Liver (tissue), 8 donors: ENCODE measurements at regions not wholly inside any gene's neighbourhood (a gene's known extent, or its start where the extent isn't known, plus 50 kb on each side); places are given as distances from the start of the nearest gene placed in this dataset.

Experiments
- DNase-seq: peaks from one replicate; pipeline ENCODE4 v3.0.0-alpha.2; 2017; ENCODE audit warnings: low spot score
- H3K27ac ChIP-seq, 2 donors: one replicate each; pipeline ENCODE4 v1.7.0; 2013; ENCODE audit warnings: inconsistent platforms in 2 of 2, low read length in 2 of 2, control low read depth in 1 of 2, low read depth in 1 of 2, mild to moderate bottlenecking in 1 of 2
- H3K27me3 ChIP-seq, 4 donors: one replicate each; pipeline versions ENCODE4 v1.6.1 to v1.7.0; 2013; ENCODE audit warnings: low read length in 3 of 4, inconsistent platforms in 1 of 4, mild to moderate bottlenecking in 1 of 4, moderate library complexity in 1 of 4; ENCODE audit not compliant: control insufficient read depth in 4 of 4, insufficient read depth in 4 of 4
- H3K36me3 ChIP-seq, 4 donors: one replicate each; pipeline versions ENCODE4 v1.6.1 to v1.7.0; 2013; ENCODE audit warnings: low read length in 3 of 4, mild to moderate bottlenecking in 3 of 4, low read depth in 1 of 4, moderate library complexity in 1 of 4; ENCODE audit not compliant: control insufficient read depth in 4 of 4, insufficient read depth in 3 of 4
- H3K4me1 ChIP-seq, 4 donors: one replicate each; pipeline versions ENCODE4 v1.6.1 to v1.7.0; 2013; ENCODE audit warnings: low read length in 3 of 4, mild to moderate bottlenecking in 3 of 4, moderate library complexity in 1 of 4; ENCODE audit not compliant: control insufficient read depth in 4 of 4, insufficient read depth in 4 of 4
- H3K4me3 ChIP-seq, 3 donors: one replicate each; pipeline versions ENCODE4 v1.6.1 to v1.7.0; 2013; ENCODE audit warnings: low read length in 3 of 3, control low read depth in 1 of 3, low read depth in 1 of 3, mild to moderate bottlenecking in 1 of 3
- H3K9ac ChIP-seq, 2 donors: one replicate each; pipeline ENCODE4 v1.7.0; 2013; ENCODE audit warnings: low read length in 2 of 2, mild to moderate bottlenecking in 2 of 2, moderate library complexity in 2 of 2, control low read depth in 1 of 2, low read depth in 1 of 2
- H3K9me3 ChIP-seq, 4 donors: one replicate each; pipeline versions ENCODE4 v1.6.1 to v1.7.0; 2013; ENCODE audit warnings: low read length in 3 of 4; ENCODE audit not compliant: control insufficient read depth in 4 of 4
- ATF3 ChIP-seq: IDR thresholded peaks from 2 replicates; pipeline ENCODE4 v1.6.1; 2016; ENCODE audit warnings: antibody characterized with exemption
- CTCF ChIP-seq: fragments of 150-350 bp; IDR thresholded peaks from 2 replicates; pipeline ENCODE4 v1.5.1; 2017; ENCODE audit warnings: improper control_type of control experiment, low read depth, low read length; ENCODE audit not compliant: missing input control
- EGR1 ChIP-seq, 2 donors: IDR thresholded peaks; 2 replicates each; pipeline ENCODE4 v1.6.1; 2016 to 2018; ENCODE audit warnings: antibody characterized with exemption in 2 of 2, low read depth in 2 of 2
- FOXA1 ChIP-seq: IDR thresholded peaks from 2 replicates; pipeline ENCODE4 v1.6.1; 2016; ENCODE audit warnings: antibody characterized with exemption
- FOXA2 ChIP-seq: IDR thresholded peaks from 2 replicates; pipeline ENCODE4 v1.6.1; 2016; ENCODE audit warnings: antibody characterized with exemption
- GABPA ChIP-seq, 2 donors: IDR thresholded peaks in 1 of 2; conservative IDR thresholded peaks in 1 of 2; 2 replicates each; pipeline ENCODE4 v1.6.1; 2016; ENCODE audit warnings: antibody characterized with exemption in 2 of 2, mild to moderate bottlenecking in 1 of 2, moderate library complexity in 1 of 2
- HNF4A ChIP-seq, 2 donors: conservative IDR thresholded peaks; 2 replicates each; pipeline ENCODE4 v1.6.1; 2016; ENCODE audit warnings: antibody characterized with exemption in 2 of 2, mild to moderate bottlenecking in 2 of 2
- HNF4G ChIP-seq: IDR thresholded peaks from 2 replicates; pipeline ENCODE4 v1.6.1; 2016; ENCODE audit warnings: antibody characterized with exemption
- JUND ChIP-seq, 2 donors: IDR thresholded peaks; 2 replicates each; pipeline ENCODE4 v1.6.1; 2016; ENCODE audit warnings: antibody characterized with exemption in 2 of 2
- MAX ChIP-seq: IDR thresholded peaks from 2 replicates; pipeline ENCODE4 v1.6.1; 2016; ENCODE audit warnings: antibody characterized with exemption
- NR2F2 ChIP-seq: IDR thresholded peaks from 2 replicates; pipeline ENCODE4 v1.6.1; 2016; ENCODE audit warnings: antibody characterized with exemption
- RAD21 ChIP-seq, 2 donors: IDR thresholded peaks; 2 replicates each; pipeline ENCODE4 v1.6.1; 2016; ENCODE audit warnings: antibody characterized with exemption in 2 of 2, mild to moderate bottlenecking in 2 of 2
- REST ChIP-seq: IDR thresholded peaks from 2 replicates; pipeline ENCODE4 v1.6.1; 2016; ENCODE audit warnings: antibody characterized with exemption, mild to moderate bottlenecking
- RXRA ChIP-seq, 2 donors: IDR thresholded peaks; 2 replicates each; pipeline ENCODE4 v1.6.1; 2017 to 2018; ENCODE audit warnings: antibody characterized with exemption in 2 of 2, mild to moderate bottlenecking in 1 of 2
- SP1 ChIP-seq: IDR thresholded peaks from 2 replicates; pipeline ENCODE4 v1.6.1; 2018; ENCODE audit warnings: antibody characterized with exemption, mild to moderate bottlenecking
- TAF1 ChIP-seq: conservative IDR thresholded peaks from 2 replicates; pipeline ENCODE4 v1.6.1; 2016; ENCODE audit warnings: antibody characterized with exemption, mild to moderate bottlenecking
- YY1 ChIP-seq: IDR thresholded peaks from 2 replicates; pipeline ENCODE4 v1.6.1; 2016; ENCODE audit warnings: antibody characterized with exemption, mild to moderate bottlenecking
- ZBTB33 ChIP-seq: IDR thresholded peaks from 2 replicates; pipeline ENCODE4 v1.6.1; 2016; ENCODE audit warnings: antibody characterized with exemption
- WGBS: extraction: QIAGEN DNeasy Blood & Tissue Kit; methylation state at CpG from one replicate; pipeline ENCODE4 v1.1.7; 2013; 5-methylcytosine and 5-hydroxymethylcytosine counted together
- donor health status: healthy.
- donor health status: healthy.
- donor health status: healthy.
- donor health status: healthy.
- donor health status: healthy.

- 81% methylated on average over 13 of the region's 13 CpGs for WGBS
- Histone ChIP-seq H3K27me3 (no peaks in the 10 kb centered on the region), H3K9ac (no peak overlapping the region), H3K4me3 (no peak overlapping the region), H3K9me3 (no peaks in the 10 kb centered on the region), H3K4me1 (peaks cover 3 to 18% (median 14%) of the 10 kb centered on the region in 4 donors), H3K36me3 (no peaks in the 10 kb centered on the region), H3K27ac (no peak overlapping the region)
- no peak for TF ChIP-seq CTCF
- TF ChIP-seq RAD21 (IDR thresholded peaks at IDR 0.05) = no peak
- no peak for TF ChIP-seq ZBTB33
- TF ChIP-seq NR2F2 = no peak
- TF ChIP-seq RXRA (IDR thresholded peaks at IDR 0.05) = no peak
- no peak for TF ChIP-seq EGR1 (IDR thresholded peaks at IDR 0.05; ENCODE audit: low read depth in 2 of 2)
- TF ChIP-seq HNF4A (conservative IDR thresholded peaks at IDR 0.05) = no peak
- no peak for TF ChIP-seq YY1
- TF ChIP-seq FOXA1 = no peak
- no peak for TF ChIP-seq GABPA (IDR thresholded peaks at IDR 0.05 in 1 of 2, conservative IDR thresholded peaks at IDR 0.05 in 1 of 2)
- TF ChIP-seq ATF3 = no peak
- no peak for TF ChIP-seq HNF4G
- no peak for TF ChIP-seq MAX
- TF ChIP-seq JUND (IDR thresholded peaks at IDR 0.05) = no peak
- TF ChIP-seq FOXA2 = no peak
- TF ChIP-seq REST = no peak
- TF ChIP-seq SP1 = no peak
- no peak for TF ChIP-seq TAF1
- DNase-seq = no peak
Measured at GRCh38 chr20:19867940-19868371, 109.9 kb downstream of the RIN2 start.

GRCh38 chr20:19868441-19868840, 110.4 kb downstream of the RIN2 start:
- no peak for DNase-seq
- 86% methylated on average over 6 of the region's 6 CpGs for WGBS
- Histone ChIP-seq H3K9ac (no peak overlapping the region), H3K27ac (no peak overlapping the region), H3K4me1 (peaks cover 2 to 16% (median 13%) of the 10 kb centered on the region in 4 donors), H3K27me3 (no peaks in the 10 kb centered on the region), H3K36me3 (no peaks in the 10 kb centered on the region), H3K9me3 (no peaks in the 10 kb centered on the region), H3K4me3 (no peak overlapping the region)
- TF ChIP-seq JUND (IDR thresholded peaks at IDR 0.05) = no peak
- TF ChIP-seq CTCF = no peak
- no peak for TF ChIP-seq TAF1
- TF ChIP-seq REST = no peak
- no peak for TF ChIP-seq EGR1 (IDR thresholded peaks at IDR 0.05; ENCODE audit: low read depth in 2 of 2)
- no peak for TF ChIP-seq ATF3
- no peak for TF ChIP-seq MAX
- TF ChIP-seq FOXA2 = no peak
- no peak for TF ChIP-seq NR2F2
- TF ChIP-seq RXRA (IDR thresholded peaks at IDR 0.05) = no peak
